CD14-positive monocyte (primary cell): ENCODE measurements at regions not wholly inside any gene's neighbourhood (a gene's known extent, or its start where the extent isn't known, plus 50 kb on each side); places are given as distances from the start of the nearest gene placed in this dataset.

Experiments
- DNase-seq, 3 donors: peaks; one replicate each; pipeline ENCODE4 v3.0.0-alpha.2; 2011 to 2022
- H2AFZ ChIP-seq: 2 replicates; pipeline ENCODE4 v1.6.0; 2012; ENCODE audit warnings: mild to moderate bottlenecking, low read depth, low read length, inconsistent platforms; ENCODE audit not compliant: insufficient read depth, poor library complexity, severe bottlenecking
- H3K27ac ChIP-seq, 2 donors: 1 replicate in 1 of 2; 2 replicates in 1 of 2; pipeline ENCODE4 v1.5.1; 2012 to 2013; ENCODE audit warnings: low read length in 2 of 2, control low read depth in 1 of 2, inconsistent platforms in 1 of 2, low read depth in 1 of 2, mild to moderate bottlenecking in 1 of 2
- H3K27me3 ChIP-seq, 2 donors: one replicate each; pipeline versions ENCODE4 v1.6.0 to v1.6.1; 2011 to 2013; ENCODE audit warnings: low read length in 2 of 2; ENCODE audit not compliant: control insufficient read depth in 2 of 2, insufficient read depth in 2 of 2
- H3K36me3 ChIP-seq, 2 donors: replicated peaks in 1 of 2; 1 replicate in 1 of 2; 2 replicates in 1 of 2; pipeline versions ENCODE4 v1.5.1 to v1.6.1; 2012 to 2013; ENCODE audit warnings: low read length in 2 of 2, control low read depth in 1 of 2, inconsistent platforms in 1 of 2, mild to moderate bottlenecking in 1 of 2; ENCODE audit not compliant: insufficient read depth in 2 of 2, control insufficient read depth in 1 of 2
- H3K4me1 ChIP-seq, 2 donors: 1 replicate in 1 of 2; 2 replicates in 1 of 2; pipeline versions ENCODE4 v1.5.1 to v1.6.1; 2012 to 2013; ENCODE audit warnings: low read length in 2 of 2, control low read depth in 1 of 2, inconsistent platforms in 1 of 2, mild to moderate bottlenecking in 1 of 2, moderate library complexity in 1 of 2; ENCODE audit not compliant: insufficient read depth in 2 of 2, control insufficient read depth in 1 of 2
- H3K4me2 ChIP-seq: replicated peaks from 2 replicates; pipeline ENCODE3; 2012; ENCODE audit warnings: low read length, moderate library complexity, mild to moderate bottlenecking; ENCODE audit not compliant: poor library complexity, severe bottlenecking; ENCODE audit errors: extremely low read depth
- H3K4me3 ChIP-seq, 3 experiments: fragments of 200-600 bp in 1 of 3; sonication (generic) in 1 of 3; replicated peaks in 1 of 3; 1 replicate in 2 of 3; 2 replicates in 1 of 3; pipeline ENCODE4 v1.5.1; 2011 to 2013; ENCODE audit warnings: low read length in 3 of 3, mild to moderate bottlenecking in 3 of 3, control low read depth in 2 of 3, low read depth in 2 of 3, inconsistent platforms in 1 of 3, moderate library complexity in 1 of 3
- H3K79me2 ChIP-seq: 2 replicates; pipeline ENCODE4 v1.6.0; 2012; ENCODE audit warnings: mild to moderate bottlenecking, control low read depth, inconsistent platforms, low read length, moderate library complexity; ENCODE audit not compliant: insufficient read depth
- H3K9ac ChIP-seq: 2 replicates; pipeline ENCODE4 v1.6.0; 2017; ENCODE audit warnings: low read length, mild to moderate bottlenecking; ENCODE audit not compliant: insufficient read depth, poor library complexity, severe bottlenecking
- H3K9me3 ChIP-seq, 2 donors: replicated peaks in 1 of 2; 1 replicate in 1 of 2; 2 replicates in 1 of 2; pipeline versions ENCODE4 v1.5.1 to v1.6.1; 2012 to 2013; ENCODE audit warnings: low read length in 2 of 2, control low read depth in 1 of 2; ENCODE audit not compliant: control insufficient read depth in 1 of 2, insufficient read depth in 1 of 2
- H4K20me1 ChIP-seq: 2 replicates; pipeline ENCODE4 v1.6.0; 2012; ENCODE audit warnings: mild to moderate bottlenecking, low read length, control low read depth, moderate library complexity; ENCODE audit not compliant: insufficient read depth
- H3K27ac Mint-ChIP-seq, 7 donors: one replicate each; pipeline ENCODE4 v1.8.0; 2020; ENCODE audit warnings: mild to moderate bottlenecking in 7 of 7, mixed read lengths in 7 of 7, moderate library complexity in 6 of 7, inconsistent platforms in 2 of 7
- H3K27me3 Mint-ChIP-seq, 3 donors: one replicate each; pipeline ENCODE4 v1.8.0; 2021 to 2022; ENCODE audit warnings: low read depth in 3 of 3, mild to moderate bottlenecking in 3 of 3, mixed read lengths in 3 of 3, moderate library complexity in 3 of 3, inconsistent platforms in 1 of 3
- H3K36me3 Mint-ChIP-seq, 2 donors: one replicate each; pipeline ENCODE4 v1.8.0; 2020; ENCODE audit warnings: mixed read lengths in 2 of 2, inconsistent platforms in 1 of 2, mild to moderate bottlenecking in 1 of 2
- H3K4me1 Mint-ChIP-seq: one replicate; pipeline ENCODE4 v1.8.0; 2020; ENCODE audit warnings: mild to moderate bottlenecking, mixed read lengths
- H3K4me3 Mint-ChIP-seq, 2 donors: one replicate each; pipeline ENCODE4 v1.8.0; 2020; ENCODE audit warnings: mild to moderate bottlenecking in 2 of 2, mixed read lengths in 2 of 2, moderate library complexity in 1 of 2
- H3K9me3 Mint-ChIP-seq, 7 donors: one replicate each; pipeline ENCODE4 v1.8.0; 2020 to 2022; ENCODE audit warnings: mixed read lengths in 7 of 7, mild to moderate bottlenecking in 6 of 7, moderate library complexity in 6 of 7, inconsistent platforms in 2 of 7
- WGBS: methylation state at CpG from one replicate; pipeline ENCODE4 v1.1.5; 2013; ENCODE audit warnings: missing lambda C conversion rate; ENCODE audit not compliant: insufficient coverage; 5-methylcytosine and 5-hydroxymethylcytosine counted together
- intact Hi-C, 2 donors: fragments of 100-400 bp; cut with micrococcal nuclease; formaldehyde crosslinking; loops; one replicate each; pipeline versions ENCODE4 v1.15.0 to v1.15.1; 2023
- TF ChIP-seq, protein P1 (sequence below): fragments of 200-600 bp; IDR thresholded peaks from one replicate; pipeline ENCODE4 v1.8.0; 2022; ENCODE audit warnings: antibody characterized with exemption, mild to moderate bottlenecking

DNA sequence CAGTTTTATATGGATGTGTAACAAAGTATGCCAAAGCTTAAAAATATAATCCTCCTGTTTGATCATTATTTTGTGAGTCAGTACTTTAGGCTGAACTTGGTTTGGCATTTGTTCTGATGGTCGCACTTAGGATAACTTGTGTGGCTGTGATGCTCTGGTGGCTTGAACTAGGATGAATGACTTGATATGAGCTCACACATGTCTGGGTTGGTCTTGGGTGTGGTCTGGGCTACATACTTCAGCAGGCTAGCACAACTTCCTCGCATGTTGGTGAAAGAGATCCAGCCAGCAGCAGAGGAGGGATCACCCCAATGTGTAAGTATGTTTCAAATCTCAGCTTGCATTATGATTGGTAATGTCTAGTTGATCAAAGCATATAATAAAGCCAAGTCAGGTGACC lies 969.1 kb upstream of the PCDH9 start:
- DNase-seq: no peak
- H3K36me3 Mint-ChIP-seq: no peaks in the 10 kb centered on the region

DNA sequence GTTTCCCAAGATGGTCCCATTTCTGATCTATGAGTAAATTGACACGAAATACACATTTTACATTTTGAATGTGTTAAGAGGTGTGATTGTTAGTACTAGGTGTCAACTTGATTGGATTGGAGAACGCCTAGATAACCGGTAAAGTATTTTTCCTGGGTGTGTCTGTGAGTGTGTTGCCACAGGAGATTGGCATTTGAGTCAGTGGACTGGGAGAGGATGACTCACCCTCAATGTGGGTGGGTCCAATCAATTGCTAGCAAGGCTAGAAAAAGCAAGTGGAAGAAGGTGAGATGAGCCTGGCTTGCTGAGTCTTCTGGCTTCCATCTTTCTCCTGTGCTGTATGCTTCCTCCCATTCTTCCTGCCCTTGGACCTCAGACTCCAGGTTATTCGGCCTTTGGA lies 960.7 kb upstream of the PCDH9 start:
- Mint-ChIP-seq H3K36me3 (no peaks in the 10 kb centered on the region), H3K4me3 (no peak overlapping the region), H3K9me3 (peaks cover 0 to 8% (median 3%) of the 10 kb centered on the region in 7 donors), H3K27me3 (no peaks in the 10 kb centered on the region), H3K4me1 (no peaks in the 10 kb centered on the region), H3K27ac (no peak overlapping the region)
- intact Hi-C loops: no loop called here
- H3K27ac ChIP-seq: no peak overlapping the region
- H3K9me3 ChIP-seq: no peaks in the 10 kb centered on the region
- H3K27me3 ChIP-seq: no peaks in the 10 kb centered on the region
- no peaks in the 10 kb centered on the region for H4K20me1 ChIP-seq
- no peaks in the 10 kb centered on the region for H3K36me3 ChIP-seq
- H3K4me3 ChIP-seq: no peak overlapping the region
- H2AFZ ChIP-seq: no peak overlapping the region
- TF ChIP-seq, protein P1, sequence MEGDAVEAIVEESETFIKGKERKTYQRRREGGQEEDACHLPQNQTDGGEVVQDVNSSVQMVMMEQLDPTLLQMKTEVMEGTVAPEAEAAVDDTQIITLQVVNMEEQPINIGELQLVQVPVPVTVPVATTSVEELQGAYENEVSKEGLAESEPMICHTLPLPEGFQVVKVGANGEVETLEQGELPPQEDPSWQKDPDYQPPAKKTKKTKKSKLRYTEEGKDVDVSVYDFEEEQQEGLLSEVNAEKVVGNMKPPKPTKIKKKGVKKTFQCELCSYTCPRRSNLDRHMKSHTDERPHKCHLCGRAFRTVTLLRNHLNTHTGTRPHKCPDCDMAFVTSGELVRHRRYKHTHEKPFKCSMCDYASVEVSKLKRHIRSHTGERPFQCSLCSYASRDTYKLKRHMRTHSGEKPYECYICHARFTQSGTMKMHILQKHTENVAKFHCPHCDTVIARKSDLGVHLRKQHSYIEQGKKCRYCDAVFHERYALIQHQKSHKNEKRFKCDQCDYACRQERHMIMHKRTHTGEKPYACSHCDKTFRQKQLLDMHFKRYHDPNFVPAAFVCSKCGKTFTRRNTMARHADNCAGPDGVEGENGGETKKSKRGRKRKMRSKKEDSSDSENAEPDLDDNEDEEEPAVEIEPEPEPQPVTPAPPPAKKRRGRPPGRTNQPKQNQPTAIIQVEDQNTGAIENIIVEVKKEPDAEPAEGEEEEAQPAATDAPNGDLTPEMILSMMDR: no peak
- no peak overlapping the region for H3K9ac ChIP-seq
- DNase-seq: no peak
- H3K79me2 ChIP-seq: no peaks in the 10 kb centered on the region
- no peaks in the 10 kb centered on the region for H3K4me1 ChIP-seq
- WGBS: 100% methylated on average over 3 of the region's 4 CpGs
- H3K4me2 ChIP-seq: no peak overlapping the region

More for the DNA sequence above, 969.1 kb upstream of the PCDH9 start:
- no peaks in the 10 kb centered on the region for H4K20me1 ChIP-seq
- no peaks in the 10 kb centered on the region for H3K79me2 ChIP-seq
- Mint-ChIP-seq H3K4me1 (no peaks in the 10 kb centered on the region), H3K4me3 (no peak overlapping the region), H3K9me3 (peaks cover 0 to 6% (median 5%) of the 10 kb centered on the region in 7 donors), H3K27me3 (no peaks in the 10 kb centered on the region), H3K27ac (peak overlapping the region in 1 of 7 donors; percentile 5)
- no peaks in the 10 kb centered on the region for H3K27me3 ChIP-seq
- no peaks in the 10 kb centered on the region for H3K4me1 ChIP-seq
- WGBS: 100% methylated on average over 2 of the region's 2 CpGs
- TF ChIP-seq, protein P1: no peak
- H2AFZ ChIP-seq: no peak overlapping the region
- no peak overlapping the region for H3K9ac ChIP-seq
- no peaks in the 10 kb centered on the region for H3K36me3 ChIP-seq
- no peak overlapping the region for H3K27ac ChIP-seq
- H3K9me3 ChIP-seq: peaks cover 4% of the 10 kb centered on the region in 2 donors
- H3K4me2 ChIP-seq: no peak overlapping the region
- intact Hi-C loops: no loop called here
- H3K4me3 ChIP-seq: no peak overlapping the region
